Epithelial cell of proximal tubule (primary cell): ENCODE measurements at regions not wholly inside any gene's neighbourhood (a gene's known extent, or its start where the extent isn't known, plus 50 kb on each side); places are given as distances from the start of the nearest gene placed in this dataset.

Source experiments
- DNase-seq: peaks from one replicate; pipeline ENCODE4 v3.0.0-alpha.2; 2011; ENCODE audit warnings: low read depth
- H3K4me3 ChIP-seq: 2 replicates; pipeline ENCODE4 v1.5.1; 2011; ENCODE audit warnings: low read depth, mild to moderate bottlenecking, low read length
- CTCF ChIP-seq: conservative IDR thresholded peaks from 2 replicates; pipeline ENCODE4 v1.5.1; 2012; ENCODE audit warnings: low read depth, mild to moderate bottlenecking, low read length

- no peak for DNase-seq
- TF ChIP-seq CTCF, result no peak
Observed at GRCh38 chr1:56069824-56070223, 509.5 kb downstream of the PLPP3 start.

GRCh38 chr1:56068908-56069307 is 510.5 kb downstream of the PLPP3 start:
- no peak for DNase-seq
- no peak for TF ChIP-seq CTCF
- H3K4me3 ChIP-seq, result no peak overlapping the region

More at GRCh38 chr1:56069824-56070223, 509.5 kb downstream of the PLPP3 start:
- H3K4me3 ChIP-seq, result no peak overlapping the region

GRCh38 chr1:56068210-56068609 is 511.2 kb downstream of the PLPP3 start:
- no peak for TF ChIP-seq CTCF
- DNase-seq, result no peak
- H3K4me3 ChIP-seq, result no peak overlapping the region

GRCh38 chr1:56065729-56066128 is 513.6 kb downstream of the PLPP3 start:
- TF ChIP-seq CTCF, result no peak
- DNase-seq, result no peak
- no peak overlapping the region for H3K4me3 ChIP-seq

GRCh38 chr1:56064705-56065104 is 514.7 kb downstream of the PLPP3 start:
- no peak for DNase-seq
- no peak for TF ChIP-seq CTCF
- H3K4me3 ChIP-seq, result no peak overlapping the region

GRCh38 chr1:56063461-56063860 is 515.9 kb downstream of the PLPP3 start:
- no peak for TF ChIP-seq CTCF
- DNase-seq, result no peak
- H3K4me3 ChIP-seq, result no peak overlapping the region

- DNase-seq, result no peak
- H3K4me3 ChIP-seq, result no peak overlapping the region
- TF ChIP-seq CTCF, result no peak
Observed at GRCh38 chr1:56062625-56063024, 516.7 kb downstream of the PLPP3 start.
